ENCODE measurements at regions not wholly inside any gene's neighbourhood (a gene's known extent, or its start where the extent isn't known, plus 50 kb on each side); places are given as distances from the start of the nearest gene placed in this dataset.
"Not testable (repeated sequence)": the region's sequence is repeated elsewhere in the genome, so short reads cannot be mapped to it uniquely, and the experiment has no call there.

- no peak for DNase-seq (ENCODE audit: low read depth)
Observed at GRCh38 chr6:20263059-20263458, 50.8 kb upstream of the MBOAT1 start.

GRCh38 chr6:20265842-20266241, 53.6 kb upstream of the MBOAT1 start:
- no peak for DNase-seq (ENCODE audit: low read depth)

- DNase-seq (ENCODE audit: low read depth), result peak; percentile 11
Observed at GRCh38 chr6:20266851-20267608, 54.8 kb upstream of the MBOAT1 start.

GRCh38 chr6:20269181-20269580, 56.9 kb upstream of the MBOAT1 start:
- no peak for DNase-seq (ENCODE audit: low read depth)

- no peak for DNase-seq (ENCODE audit: low read depth)
Observed at GRCh38 chr6:20271818-20272217, 59.5 kb upstream of the MBOAT1 start.

- DNase-seq (ENCODE audit: low read depth), result no peak
Observed at GRCh38 chr6:20274137-20274536, 61.9 kb upstream of the MBOAT1 start.

- DNase-seq (ENCODE audit: low read depth), result not testable (repeated sequence)
Observed at GRCh38 chr6:20275837-20276236, 63.6 kb upstream of the MBOAT1 start.

- not testable (repeated sequence) for DNase-seq (ENCODE audit: low read depth)
Observed at GRCh38 chr6:20277724-20278123, 65.5 kb upstream of the MBOAT1 start.

- DNase-seq (ENCODE audit: low read depth), result no peak
Observed at GRCh38 chr6:20279051-20279450, 66.8 kb upstream of the MBOAT1 start.

GRCh38 chr6:20279608-20280287, 67.5 kb upstream of the MBOAT1 start:
- DNase-seq (ENCODE audit: low read depth), result no peak

GRCh38 chr6:20280288-20280621, 68.0 kb upstream of the MBOAT1 start:
- DNase-seq (ENCODE audit: low read depth), result no peak

GRCh38 chr6:20284672-20285071, 72.4 kb upstream of the MBOAT1 start:
- no peak for DNase-seq (ENCODE audit: low read depth)

GRCh38 chr6:20286968-20287565, 74.8 kb upstream of the MBOAT1 start:
- DNase-seq (ENCODE audit: low read depth), result no peak

GRCh38 chr6:20291764-20292580, 79.7 kb upstream of the MBOAT1 start:
- DNase-seq (ENCODE audit: low read depth), result peak; percentile 63

- DNase-seq (ENCODE audit: low read depth), result no peak
Observed at GRCh38 chr6:20292905-20293304, 80.6 kb upstream of the MBOAT1 start.

GRCh38 chr6:20301256-20301655, 89.0 kb upstream of the MBOAT1 start:
- no peak for DNase-seq (ENCODE audit: low read depth)

- no peak for DNase-seq (ENCODE audit: low read depth)
Observed at GRCh38 chr6:20302168-20302567, 89.9 kb upstream of the MBOAT1 start.

- DNase-seq (ENCODE audit: low read depth), result no peak
Observed at GRCh38 chr6:20302702-20303251, 90.5 kb upstream of the MBOAT1 start.

- DNase-seq (ENCODE audit: low read depth), result no peak
Observed at GRCh38 chr6:20306491-20306890, 94.2 kb upstream of the MBOAT1 start.

GRCh38 chr6:20309186-20309585, 92.5 kb upstream of the E2F3 start:
- no peak for DNase-seq (ENCODE audit: low read depth)

- DNase-seq (ENCODE audit: low read depth), result no peak
Observed at GRCh38 chr6:20310185-20310584, 91.5 kb upstream of the E2F3 start.

GRCh38 chr6:20312606-20313005, 89.1 kb upstream of the E2F3 start:
- no peak for DNase-seq (ENCODE audit: low read depth)
